Stimulated activated CD8-positive, alpha-beta memory T cell treated with anti-CD3 and anti-CD28 coated beads, Interleukin-7, amount 100 ng/mL, for 1 hour (primary cell): ENCODE measurements at regions not wholly inside any gene's neighbourhood (a gene's known extent, or its start where the extent isn't known, plus 50 kb on each side); places are given as distances from the start of the nearest gene placed in this dataset.
"Not testable (repeated sequence)": the region's sequence is repeated elsewhere in the genome, so short reads cannot be mapped to it uniquely, and the experiment has no call there.

Experiments
- DNase-seq, 2 donors: peaks; one replicate each; pipeline ENCODE4 v3.0.0-alpha.2; 2020; ENCODE audit warnings: low read depth in 2 of 2

DNA sequence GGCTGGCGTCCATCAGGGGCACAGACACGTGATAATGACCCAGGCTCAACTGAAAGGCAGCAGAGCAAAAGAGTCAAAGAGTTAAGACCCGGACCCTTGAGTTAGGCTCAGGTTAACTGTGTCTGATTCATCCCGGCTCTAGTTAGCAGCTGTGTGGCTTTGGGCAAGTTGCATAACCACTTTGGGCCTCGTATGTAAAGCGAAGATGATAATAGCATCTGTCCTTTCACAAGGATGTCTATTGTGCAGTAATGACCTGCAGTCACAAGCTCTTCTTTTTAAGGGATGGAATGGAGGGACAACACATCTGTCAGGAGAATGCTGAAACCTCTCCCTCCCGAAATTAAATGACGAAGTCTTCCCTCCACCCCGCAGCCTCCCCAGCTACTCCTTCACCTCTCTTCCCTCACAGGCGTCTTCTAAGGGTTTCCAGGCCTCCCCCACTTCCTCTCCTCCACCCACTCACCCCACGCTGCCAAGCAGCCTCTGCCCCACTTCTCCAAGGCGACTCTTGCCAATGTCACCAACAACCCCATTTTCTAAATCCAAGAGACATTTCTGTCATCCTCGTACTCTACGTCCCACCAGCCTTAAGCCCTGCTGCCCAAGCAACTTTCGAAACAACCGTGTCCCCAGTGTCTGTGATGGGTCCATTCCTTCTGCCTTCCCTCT, 135.1 kb upstream of the ID2 start:
- DNase-seq = no peak

DNA sequence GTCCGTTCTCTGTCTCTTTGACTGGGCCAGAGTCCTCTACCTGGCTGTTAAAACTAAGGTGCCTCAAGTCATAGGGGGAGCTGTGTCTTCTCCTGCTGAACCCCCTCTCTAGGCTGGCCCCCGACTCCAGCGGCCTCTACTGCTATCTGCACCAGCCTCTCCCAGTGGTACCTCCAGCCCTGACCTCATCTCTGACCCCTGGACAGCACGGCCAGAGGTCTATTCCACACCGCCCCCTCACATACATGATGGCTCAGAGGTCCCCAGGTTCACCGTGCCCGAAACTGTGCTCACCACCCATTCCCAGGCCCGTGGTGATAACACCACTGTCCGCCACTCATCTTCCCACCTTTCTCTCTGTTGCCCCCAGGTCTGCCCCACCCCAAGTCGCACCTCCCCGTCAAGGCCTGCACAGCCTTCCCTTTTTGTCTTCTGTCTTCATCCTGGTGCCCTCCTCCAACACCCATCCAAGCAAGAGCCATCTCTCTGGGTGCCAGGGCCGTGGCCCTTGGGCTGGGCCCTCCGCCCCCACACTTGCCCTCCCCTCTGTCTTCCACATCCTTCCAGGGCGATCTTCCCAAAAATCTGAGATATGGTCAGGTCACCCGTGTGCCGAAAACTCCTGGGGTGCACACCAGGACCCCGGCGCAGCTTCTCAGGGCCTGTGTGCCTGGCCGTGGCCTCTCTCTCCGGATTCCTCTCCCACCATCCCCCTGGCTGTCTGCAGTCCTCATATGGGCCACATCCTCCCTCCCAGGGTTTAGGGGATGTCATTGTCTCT, 134.4 kb upstream of the ID2 start:
- DNase-seq = no peak

DNA sequence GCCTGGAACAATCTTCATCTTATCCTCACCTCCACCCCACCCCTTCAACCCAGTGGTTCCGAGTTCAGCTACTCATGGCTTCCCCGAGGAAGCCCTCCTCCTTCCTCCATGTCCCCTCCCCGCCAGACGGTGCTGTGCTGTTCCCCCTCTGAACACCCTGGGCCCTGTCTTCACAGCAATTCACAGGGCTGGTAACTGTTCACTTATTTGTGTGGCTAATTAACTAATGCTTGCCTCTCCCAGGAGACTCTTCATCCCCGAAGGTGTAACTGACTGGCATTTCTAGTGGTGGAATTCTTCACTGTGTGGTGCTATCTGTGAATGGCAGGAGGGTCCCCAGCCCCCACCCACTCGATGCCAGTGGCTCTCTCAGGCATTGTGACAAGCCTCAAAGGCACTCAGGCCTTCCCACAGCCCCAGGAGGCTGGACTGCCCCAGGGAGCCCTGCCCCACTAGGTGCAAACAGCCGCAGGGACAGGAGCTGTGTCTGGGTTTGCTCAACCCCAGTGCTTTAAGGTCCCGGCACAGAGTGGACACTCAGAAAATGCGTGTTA, 133.7 kb upstream of the ID2 start:
- no peak for DNase-seq

DNA sequence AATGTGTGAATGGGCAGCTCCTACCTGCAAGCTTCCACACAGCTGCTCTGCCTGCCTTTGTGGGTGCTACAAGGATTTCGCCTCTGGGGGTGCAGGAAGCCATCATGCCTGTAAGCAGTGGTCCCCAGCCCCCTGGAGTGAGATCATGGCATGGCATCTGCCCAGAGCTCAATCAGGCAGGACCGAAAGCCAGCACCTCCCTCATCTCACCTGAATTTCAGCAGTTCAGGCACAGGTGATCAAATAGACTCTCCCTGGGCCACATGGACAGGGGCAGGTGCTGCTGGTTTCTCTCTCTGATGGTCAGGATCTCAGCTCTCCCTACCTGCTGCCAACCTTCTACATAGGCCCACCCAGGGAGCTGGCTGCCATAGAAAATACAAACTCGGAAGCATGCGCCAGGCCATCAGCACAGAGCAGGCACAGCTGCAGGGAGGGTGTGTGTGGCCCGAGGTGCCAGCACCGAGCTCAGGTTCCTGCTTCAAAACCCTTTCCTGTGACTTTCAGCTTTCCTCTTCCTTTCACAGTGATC, 133.2 kb upstream of the ID2 start:
- DNase-seq = no peak

DNA sequence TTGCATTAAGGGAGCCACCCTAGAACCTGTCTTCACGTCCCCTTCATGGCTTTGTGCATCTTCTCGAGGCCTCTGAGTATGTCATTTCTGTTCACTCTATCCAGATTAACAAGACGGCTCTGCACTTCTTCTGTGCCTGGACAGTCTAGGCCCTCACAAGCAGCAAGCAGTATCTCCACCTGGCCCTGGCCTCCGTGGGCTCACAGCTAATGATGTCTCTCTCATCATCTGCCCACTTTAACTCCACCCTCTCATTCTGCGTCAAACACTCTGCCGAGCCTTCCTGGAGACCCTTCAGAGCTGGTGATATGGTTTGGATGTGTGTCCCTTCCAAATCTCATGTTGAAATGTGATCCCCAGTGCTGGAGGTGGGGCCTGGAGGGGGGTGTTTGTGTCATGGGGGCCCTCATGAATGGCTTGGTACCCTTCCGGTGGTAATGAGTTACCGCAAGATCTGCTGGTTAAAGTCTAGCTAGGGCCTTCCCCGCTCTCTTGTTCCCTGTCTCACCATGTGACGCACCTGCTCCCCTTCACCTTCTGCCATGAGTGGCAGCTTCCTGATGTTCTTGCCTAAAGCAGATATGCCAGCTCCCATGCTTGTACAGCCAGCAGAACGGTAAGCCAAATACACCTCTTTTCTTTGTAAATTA, 132.5 kb upstream of the ID2 start:
- no peak for DNase-seq

DNA sequence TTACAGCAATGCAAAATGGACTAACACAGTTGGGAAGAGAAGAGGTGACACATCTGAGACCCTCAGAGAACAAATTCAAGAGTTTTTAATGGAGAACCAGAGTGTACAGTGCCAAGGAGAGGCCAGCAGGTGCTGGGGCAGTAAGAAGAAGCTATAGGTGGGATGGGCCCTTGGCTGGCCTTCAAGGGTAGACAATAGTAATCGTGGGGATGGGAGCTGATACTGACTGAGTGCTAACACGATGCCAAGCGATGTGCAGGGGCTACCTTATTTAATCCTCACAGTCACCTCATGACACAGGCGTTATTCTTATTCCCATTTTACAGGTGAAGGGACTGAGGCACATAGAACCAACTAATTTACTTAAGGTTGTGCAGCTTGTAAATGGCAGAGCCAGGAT, 131.9 kb upstream of the ID2 start:
- DNase-seq = no peak

DNA sequence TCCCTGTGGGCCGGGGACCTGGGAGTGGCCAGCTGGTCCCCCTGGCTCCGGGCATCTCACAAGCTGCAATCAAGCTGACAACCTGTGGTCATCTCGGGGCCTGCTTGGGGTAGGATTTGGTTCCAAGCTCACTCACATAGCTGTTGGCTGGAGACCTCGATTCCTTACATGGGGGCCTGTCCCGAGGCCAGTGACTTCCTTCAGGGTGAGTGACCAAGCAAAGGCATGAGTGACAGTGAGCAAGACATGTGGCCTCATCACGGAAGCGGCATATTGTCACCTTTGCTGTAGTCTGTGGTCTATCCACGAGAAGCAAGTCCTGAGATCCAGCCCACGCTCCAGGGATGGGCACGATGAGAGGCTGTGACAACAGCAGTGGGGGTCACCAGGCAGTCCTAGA, 131.4 kb upstream of the ID2 start:
- no peak for DNase-seq

DNA sequence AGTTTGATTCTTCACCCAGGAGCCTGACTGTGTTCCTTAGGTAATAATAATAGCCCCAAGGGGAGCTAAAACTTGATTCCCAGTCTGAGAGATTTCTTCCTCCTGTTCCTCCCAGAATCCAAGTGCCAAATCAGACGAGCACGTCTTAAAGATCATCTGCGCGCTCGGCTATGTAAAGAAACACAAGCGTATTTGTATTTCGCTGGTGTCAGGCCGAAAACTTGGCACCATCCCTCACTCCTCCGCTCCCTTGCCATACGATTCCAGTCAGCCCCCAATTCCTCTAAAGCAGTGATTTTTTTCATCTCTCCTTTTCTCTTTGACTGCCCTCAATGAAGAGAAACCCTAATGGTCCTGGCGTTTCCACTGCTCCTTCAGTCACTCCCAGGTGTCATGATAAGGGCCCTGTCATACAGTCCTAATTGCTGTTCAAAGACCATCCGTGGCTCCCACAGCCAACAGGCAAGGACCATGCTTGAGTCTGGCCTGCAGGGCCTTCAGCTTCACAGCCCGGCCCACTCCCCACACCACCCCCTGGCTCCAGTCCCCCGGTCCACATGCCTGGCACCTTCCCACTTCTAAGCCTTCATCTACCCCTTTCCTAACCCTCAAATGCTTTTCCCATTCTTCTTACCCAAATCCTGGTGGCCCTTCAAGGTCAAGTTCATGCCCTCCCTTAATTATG, 130.8 kb upstream of the ID2 start:
- no peak for DNase-seq

DNA sequence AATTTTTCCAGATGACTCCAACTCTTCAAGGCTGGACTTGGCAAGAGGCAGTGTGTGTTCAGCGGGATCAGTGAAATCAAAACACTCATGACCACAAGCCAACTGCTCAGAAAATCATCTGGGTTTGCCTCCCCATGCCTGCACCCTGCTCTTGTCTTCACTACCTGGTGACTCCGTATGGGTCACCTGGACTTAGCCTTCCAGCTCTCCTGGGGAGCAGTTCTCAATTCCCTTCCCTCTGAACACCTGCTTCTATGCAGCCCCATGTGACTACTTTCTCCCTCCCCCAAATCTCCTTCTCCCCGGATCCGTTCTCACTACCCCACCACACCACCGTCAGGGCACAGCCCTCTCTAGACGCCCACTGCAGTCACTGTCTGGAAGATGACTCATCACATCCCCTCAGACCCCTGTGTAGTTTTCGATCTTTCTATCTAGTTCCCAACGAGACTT, 130.2 kb upstream of the ID2 start:
- DNase-seq = no peak

DNA sequence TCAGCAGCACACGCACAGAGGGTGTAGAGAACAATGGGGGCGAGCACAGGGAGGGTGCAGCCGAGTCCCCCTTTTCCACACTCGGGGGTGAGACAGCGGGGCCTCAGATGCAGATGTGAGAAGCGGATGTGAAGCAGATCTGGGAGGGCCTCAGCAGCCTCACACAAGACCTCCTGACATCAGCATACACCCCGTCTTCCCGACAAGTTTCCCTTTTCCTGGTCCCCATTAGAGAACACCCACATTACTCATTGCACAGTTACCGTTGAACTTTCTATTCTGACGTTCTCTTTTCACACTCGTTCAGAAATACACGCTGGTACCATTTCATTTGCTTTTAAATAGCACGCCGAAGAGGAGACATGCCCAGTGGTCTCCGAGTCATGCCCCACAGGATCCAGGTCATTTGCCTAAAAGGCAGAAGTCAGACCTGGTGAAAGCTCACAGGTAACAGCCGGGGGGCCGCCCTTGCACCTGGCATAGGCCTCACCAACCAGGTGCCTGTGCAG, 129.5 kb upstream of the ID2 start:
- no peak for DNase-seq

DNA sequence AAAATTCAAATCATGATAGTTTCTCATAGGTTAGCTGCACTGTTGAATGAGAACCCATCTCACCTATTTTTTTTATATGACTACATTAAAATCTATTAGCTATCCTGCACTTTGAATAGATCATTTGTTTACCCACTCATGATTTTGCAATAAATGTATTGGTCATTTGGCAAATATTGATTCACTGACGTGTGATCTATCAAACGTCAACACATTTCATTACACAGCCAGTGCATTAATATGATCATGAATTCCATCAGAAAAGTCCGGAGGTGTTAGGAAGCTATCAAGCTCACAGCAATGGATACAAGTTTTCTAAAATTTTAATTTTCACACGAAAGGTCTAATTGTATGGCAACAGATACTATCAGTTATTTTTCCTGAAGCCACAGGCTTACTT, 128.2 kb upstream of the ID2 start:
- DNase-seq = no peak

DNA sequence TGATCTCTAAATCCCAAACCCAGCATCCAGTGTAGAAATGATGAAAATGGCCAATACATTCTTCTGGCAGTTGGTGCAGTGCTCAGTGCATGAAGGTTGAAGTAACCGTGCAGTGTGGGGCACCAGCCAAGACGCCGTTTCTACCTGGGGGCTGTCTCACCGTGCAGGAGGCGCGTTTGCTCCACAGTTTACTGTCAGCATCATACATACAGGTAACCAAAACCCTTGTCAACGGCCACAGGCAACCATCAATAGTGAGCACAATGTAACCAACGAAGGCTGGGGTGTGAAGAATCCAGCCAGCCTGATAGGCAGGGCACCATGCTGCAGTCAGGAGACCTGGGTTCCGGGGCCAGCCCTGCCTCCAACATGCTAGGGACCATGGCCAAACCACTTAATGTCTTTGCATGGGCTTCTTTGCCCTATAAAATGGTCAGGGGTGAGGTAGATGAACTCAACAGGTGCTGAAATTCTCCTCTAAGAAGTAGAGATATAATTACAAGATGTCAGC, 127.5 kb upstream of the ID2 start:
- no peak for DNase-seq

DNA sequence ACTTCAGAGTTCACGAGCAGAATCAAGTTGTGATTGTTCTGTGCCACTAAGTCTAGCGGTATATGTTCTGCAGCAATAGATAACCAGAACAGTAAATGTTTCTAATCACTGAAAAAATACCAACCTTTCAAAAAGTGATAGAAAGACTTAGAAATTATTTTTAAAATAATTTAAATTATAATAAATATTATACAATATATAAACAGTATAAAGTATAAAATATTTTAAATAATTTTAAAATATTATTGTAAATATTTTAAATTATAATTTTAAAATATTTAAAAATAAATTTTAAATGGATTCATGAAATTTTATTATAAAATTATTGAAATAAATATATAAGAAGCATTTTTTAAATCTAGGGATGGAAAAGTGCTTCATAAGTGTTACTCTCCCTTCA, 126.3 kb upstream of the ID2 start:
- no peak for DNase-seq

DNA sequence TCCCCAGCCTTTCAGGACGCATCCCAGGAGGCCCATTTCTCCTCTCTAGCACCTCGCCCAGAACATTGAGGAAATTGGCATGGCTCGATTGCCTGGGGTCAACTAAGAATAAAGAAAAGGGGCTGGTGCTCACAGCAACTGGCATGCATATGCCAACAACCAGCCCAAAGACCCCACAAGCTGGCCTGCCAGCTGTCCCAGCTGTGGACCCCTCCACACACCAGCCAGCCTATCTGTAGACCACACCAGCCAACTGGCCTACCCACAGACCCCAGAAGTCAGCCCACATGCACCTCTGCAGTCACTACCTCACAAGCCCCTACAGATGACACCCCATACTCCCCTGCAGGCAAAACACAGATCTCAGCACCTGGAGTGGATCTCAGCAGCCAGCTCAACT, 123.8 kb upstream of the ID2 start:
- DNase-seq = no peak

DNA sequence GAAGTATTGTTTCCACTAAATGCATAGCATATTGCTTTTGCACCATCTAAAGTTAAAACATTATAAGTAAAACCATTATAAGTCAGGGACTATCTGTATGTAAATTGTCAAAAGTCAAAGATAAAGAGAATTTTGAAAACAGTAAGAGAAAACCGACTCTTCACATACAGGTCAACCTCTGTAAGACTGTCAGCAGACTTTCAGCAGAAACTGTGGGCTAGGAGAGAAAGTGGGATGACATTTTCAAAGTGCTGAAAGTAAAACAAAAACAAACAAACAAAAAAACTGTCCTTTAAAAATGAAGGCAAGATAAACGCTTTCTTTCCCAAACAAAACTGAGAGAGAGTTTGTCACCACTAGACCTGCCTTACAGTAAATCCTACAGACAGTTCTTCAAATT, 122.9 kb upstream of the ID2 start:
- no peak for DNase-seq

DNA sequence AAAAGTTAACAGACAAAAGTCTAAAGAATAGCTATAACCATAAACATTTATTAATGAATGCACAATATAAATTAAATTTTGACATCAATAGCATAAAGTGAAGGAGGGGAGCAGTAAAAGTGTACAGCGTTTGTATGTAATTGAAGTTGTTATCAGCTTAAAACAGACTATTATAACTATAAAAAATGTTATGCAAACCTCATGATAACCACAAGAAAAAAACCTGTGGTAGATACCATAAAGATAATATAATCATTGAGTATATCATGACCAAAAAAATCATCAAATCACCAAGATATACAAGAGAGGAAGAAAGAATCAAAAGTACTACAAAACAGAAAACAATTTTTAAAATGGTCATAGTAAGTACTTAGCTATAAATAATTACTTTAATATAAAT, 122.1 kb upstream of the ID2 start:
- no peak for DNase-seq

DNA sequence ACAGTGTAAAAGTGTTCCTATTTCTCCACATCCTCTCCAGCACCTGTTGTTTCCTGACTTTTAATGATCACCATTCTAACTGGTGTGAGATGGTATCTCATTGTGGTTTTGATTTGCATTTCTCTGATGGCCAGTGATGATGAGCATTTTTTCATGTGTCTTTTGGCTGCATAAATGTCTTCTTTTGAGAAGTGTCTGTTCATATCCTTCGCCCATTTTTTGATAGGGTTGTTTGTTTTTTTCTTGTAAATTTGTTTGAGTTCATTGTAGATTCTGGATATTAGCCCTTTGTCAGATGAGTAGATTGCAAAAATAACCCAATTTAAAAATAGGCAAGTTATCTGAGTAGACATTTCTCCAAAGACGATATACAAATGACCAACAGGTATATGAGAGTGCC, 120.2 kb upstream of the ID2 start:
- not testable (repeated sequence) for DNase-seq

DNA sequence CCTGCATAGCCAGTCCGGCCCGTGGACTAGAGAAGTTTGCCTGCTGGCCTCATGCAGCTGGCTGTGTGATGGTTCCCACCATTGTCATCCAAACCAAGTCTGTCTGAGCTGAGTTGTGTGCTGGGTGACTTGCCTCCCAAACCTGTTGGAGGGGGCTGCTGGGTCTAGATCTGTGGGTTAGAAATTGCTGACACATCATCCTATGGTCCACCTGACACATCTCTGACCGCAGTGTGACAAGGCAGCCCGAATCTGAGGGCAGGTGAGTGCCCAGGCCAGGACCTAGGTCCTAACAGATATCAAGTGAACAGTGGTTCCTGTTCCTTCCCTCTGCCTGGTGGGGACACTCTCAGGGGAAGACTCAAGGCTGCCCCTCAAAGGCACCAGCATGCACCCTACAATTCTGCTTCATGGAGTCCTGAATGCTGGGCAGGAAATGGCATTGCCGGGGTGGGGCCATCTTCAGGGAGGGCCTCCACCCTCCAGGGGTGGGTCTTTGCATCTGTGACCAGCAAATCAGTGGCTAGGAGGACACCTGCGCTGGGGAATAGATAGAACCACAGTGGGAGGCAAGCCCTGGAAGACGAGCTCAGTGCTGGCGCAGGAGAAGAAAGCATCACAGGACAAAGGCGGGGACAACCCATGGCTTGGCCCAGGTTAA, 117.9 kb upstream of the ID2 start:
- no peak for DNase-seq

DNA sequence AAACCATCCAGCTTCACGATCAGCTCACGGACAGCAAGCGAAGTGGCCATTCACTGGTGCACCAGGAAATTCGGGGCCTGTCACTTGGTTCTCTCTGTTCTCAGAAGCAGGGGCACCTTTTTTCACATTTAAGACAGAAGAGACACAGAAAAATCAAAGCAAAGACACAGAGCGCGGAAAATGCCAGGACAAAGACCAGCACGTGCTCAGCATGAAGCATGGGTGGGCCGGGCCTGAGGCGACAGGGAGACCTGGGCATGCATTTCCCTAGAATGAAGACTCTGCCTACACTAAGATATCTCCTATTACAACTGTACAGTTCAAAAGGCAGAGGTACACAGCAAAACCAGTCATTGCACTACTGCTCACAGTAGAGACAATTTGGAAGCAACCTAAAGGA, 117.4 kb upstream of the ID2 start:
- DNase-seq = no peak

DNA sequence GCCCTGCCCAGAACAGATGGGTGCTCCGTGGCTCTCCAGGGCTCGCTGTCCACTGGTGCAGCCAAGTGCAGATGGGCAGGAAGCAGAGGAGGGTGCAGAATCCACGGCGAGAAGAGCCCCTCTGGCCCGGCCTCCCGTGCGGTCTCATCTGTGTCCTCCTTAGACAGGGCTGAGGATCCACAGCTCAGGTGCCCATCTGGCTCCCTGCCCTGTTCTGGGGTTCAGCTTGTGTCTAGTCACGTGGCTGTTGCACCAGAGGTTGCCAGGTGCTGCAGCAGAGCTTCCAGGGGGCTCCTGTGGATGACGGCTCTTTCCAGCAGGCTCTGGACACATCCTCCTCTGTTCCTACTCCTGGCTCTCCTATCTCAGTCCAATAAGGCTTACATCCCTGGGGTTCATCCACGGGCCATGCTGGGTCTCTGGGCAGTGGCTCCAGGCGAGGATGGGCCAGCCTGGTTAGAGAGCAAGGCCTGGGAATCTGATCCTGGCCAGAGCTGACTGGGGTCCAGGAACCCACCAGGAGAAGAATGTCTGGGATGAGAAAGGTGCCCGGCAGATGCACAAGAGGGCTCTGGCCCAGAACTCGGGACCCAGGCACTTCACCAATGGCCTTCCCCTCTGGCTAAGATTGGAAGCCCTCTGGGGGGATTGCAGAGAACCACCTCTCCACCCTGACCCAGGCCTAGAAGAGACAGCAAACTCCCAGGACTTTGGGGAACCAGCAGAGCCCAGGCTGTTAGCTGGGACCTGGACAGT, 116.3 kb upstream of the ID2 start:
- DNase-seq = no peak
